Cardiac muscle cell (in vitro differentiated cells and primary cell): ENCODE measurements at regions not wholly inside any gene's neighbourhood (a gene's known extent, or its start where the extent isn't known, plus 50 kb on each side); places are given as distances from the start of the nearest gene placed in this dataset.
"Not testable (repeated sequence)": the region's sequence is repeated elsewhere in the genome, so short reads cannot be mapped to it uniquely, and the experiment has no call there.

ENCODE experiments used
- DNase-seq, 2 donors: peaks; one replicate each; pipeline versions ENCODE4 v3.0.0 to v3.0.0-alpha.2; 2010 to 2017; ENCODE audit warnings: low read depth in 1 of 2, low spot score in 1 of 2
- H3K27ac ChIP-seq: fragments of 200-600 bp; sonication (generic); 2 replicates; pipeline ENCODE4 v1.5.1; 2016
- H3K27me3 ChIP-seq: fragments of 200-600 bp; sonication (generic); 2 replicates; pipeline ENCODE4 v1.6.0; 2016; ENCODE audit warnings: control low read depth
- H3K36me3 ChIP-seq: fragments of 200-600 bp; sonication (generic); 2 replicates; pipeline ENCODE4 v1.5.1; 2016; ENCODE audit warnings: control low read depth
- H3K4me1 ChIP-seq: fragments of 200-600 bp; sonication (generic); 2 replicates; pipeline ENCODE4 v1.8.1; 2017; ENCODE audit warnings: low read depth, mild to moderate bottlenecking, mixed run types
- H3K4me3 ChIP-seq: fragments of 200-600 bp; sonication (generic); 2 replicates; pipeline ENCODE4 v1.5.1; 2016; ENCODE audit warnings: mild to moderate bottlenecking
- H3K9me3 ChIP-seq: fragments of 200-600 bp; sonication (generic); 2 replicates; pipeline ENCODE4 v1.5.1; 2017; ENCODE audit warnings: low read depth, mild to moderate bottlenecking, control low read depth
- CTCF ChIP-seq: IDR thresholded peaks from 2 replicates; pipeline ENCODE4 v1.5.1; 2012; ENCODE audit warnings: low read depth, mild to moderate bottlenecking, low read length

- DNase-seq = no peak
- peaks cover 3% of the 10 kb centered on the region for H3K4me1 ChIP-seq
- no peaks in the 10 kb centered on the region for H3K36me3 ChIP-seq
- no peak overlapping the region for H3K4me3 ChIP-seq
- no peak for TF ChIP-seq CTCF
- no peak overlapping the region for H3K27ac ChIP-seq
- H3K9me3 ChIP-seq = no peaks in the 10 kb centered on the region
- H3K27me3 ChIP-seq = no peaks in the 10 kb centered on the region
Observed at GRCh38 chr4:26239801-26240200, 81.0 kb upstream of the RBPJ start.

GRCh38 chr4:26241179-26241578 lies 79.6 kb upstream of the RBPJ start:
- H3K9me3 ChIP-seq = no peaks in the 10 kb centered on the region
- no peaks in the 10 kb centered on the region for H3K36me3 ChIP-seq
- H3K27ac ChIP-seq = no peak overlapping the region
- no peak overlapping the region for H3K4me3 ChIP-seq
- TF ChIP-seq CTCF = no peak
- no peaks in the 10 kb centered on the region for H3K27me3 ChIP-seq
- no peak for DNase-seq
- peaks cover 3% of the 10 kb centered on the region for H3K4me1 ChIP-seq

GRCh38 chr4:26242451-26242850 lies 78.4 kb upstream of the RBPJ start:
- TF ChIP-seq CTCF = no peak
- Histone ChIP-seq H3K4me3 (no peak overlapping the region), H3K36me3 (no peaks in the 10 kb centered on the region), H3K27ac (no peak overlapping the region), H3K9me3 (no peaks in the 10 kb centered on the region), H3K27me3 (no peaks in the 10 kb centered on the region), H3K4me1 (peaks cover 3% of the 10 kb centered on the region)
- no peak for DNase-seq

- not testable (repeated sequence) for H3K36me3 ChIP-seq
Observed at GRCh38 chr4:26244138-26244537, 76.7 kb upstream of the RBPJ start.

GRCh38 chr4:26248647-26249046 lies 72.2 kb upstream of the RBPJ start:
- Histone ChIP-seq H3K4me1 (no peaks in the 10 kb centered on the region), H3K36me3 (no peaks in the 10 kb centered on the region), H3K27me3 (no peaks in the 10 kb centered on the region), H3K27ac (no peak overlapping the region), H3K4me3 (no peak overlapping the region), H3K9me3 (no peaks in the 10 kb centered on the region)
- DNase-seq = peak in 1 of 2 donors; percentile 81
- TF ChIP-seq CTCF = no peak

More at GRCh38 chr4:26244138-26244537, 76.7 kb upstream of the RBPJ start:
- not testable (repeated sequence) for H3K4me1 ChIP-seq, H3K27ac ChIP-seq, H3K27me3 ChIP-seq, H3K4me3 ChIP-seq, DNase-seq, H3K9me3 ChIP-seq

GRCh38 chr4:26252349-26253025 lies 68.3 kb upstream of the RBPJ start:
- no peak for TF ChIP-seq CTCF
- H3K27ac ChIP-seq = no peak overlapping the region

More at GRCh38 chr4:26252349-26253025, 68.3 kb upstream of the RBPJ start:
- Histone ChIP-seq H3K4me3 (no peak overlapping the region), H3K27me3 (no peaks in the 10 kb centered on the region), H3K36me3 (no peaks in the 10 kb centered on the region), H3K9me3 (no peaks in the 10 kb centered on the region), H3K4me1 (no peaks in the 10 kb centered on the region)
- no peak for DNase-seq
